SU-DHL-6 (cell line): ENCODE measurements at regions not wholly inside any gene's neighbourhood (a gene's known extent, or its start where the extent isn't known, plus 50 kb on each side); places are given as distances from the start of the nearest gene placed in this dataset.

ENCODE experiments used
- CTCF ChIP-seq: fragments of 200-600 bp; sonication (generic); IDR thresholded peaks from one replicate; pipeline ENCODE4 v1.5.1; 2017; ENCODE audit warnings: antibody characterized with exemption, mild to moderate bottlenecking, low read length, moderate library complexity; ENCODE audit not compliant: insufficient read depth, poor library complexity, severe bottlenecking
- EZH2phosphoT487 ChIP-seq: fragments of 200-600 bp; sonication (generic), shearing (Covaris generic); conservative IDR thresholded peaks from 2 replicates; pipeline ENCODE4 v1.6.1; 2018; ENCODE audit warnings: mild to moderate bottlenecking, antibody characterized with exemption, low read length, moderate library complexity, mixed read lengths

GRCh38 chr13:44125943-44126469 is 246.3 kb downstream of the LACC1 start:
- TF ChIP-seq CTCF (no peak), EZH2phosphoT487 (no peak)
